Gastroesophageal sphincter (tissue), 4 donors: ENCODE measurements at regions not wholly inside any gene's neighbourhood (a gene's known extent, or its start where the extent isn't known, plus 50 kb on each side); places are given as distances from the start of the nearest gene placed in this dataset.

Source experiments
- ATAC-seq: fragments of 150-250 bp; one replicate; pipeline ENCODE4 v1.9.1; 2016; ENCODE audit warnings: mild to moderate bottlenecking, moderate library complexity
- H3K27ac ChIP-seq, 4 donors: fragments of 200-600 bp; sonication (generic) in 3 of 4; 1 replicate in 3 of 4; 2 replicates in 1 of 4; pipeline ENCODE4 v1.5.1; 2016 to 2019
- H3K27me3 ChIP-seq: fragments of 200-600 bp; sonication (generic); one replicate; pipeline ENCODE4 v1.5.1; 2019
- H3K36me3 ChIP-seq, 2 donors: fragments of 200-600 bp; sonication (generic); one replicate each; pipeline ENCODE4 v1.5.1; 2019; ENCODE audit warnings: control low read depth in 1 of 2
- H3K4me1 ChIP-seq, 3 donors: fragments of 200-600 bp; sonication (generic); 1 replicate in 2 of 3; 2 replicates in 1 of 3; pipeline ENCODE4 v1.5.1; 2016 to 2019; ENCODE audit warnings: control low read depth in 2 of 3
- H3K4me3 ChIP-seq, 2 donors: fragments of 200-600 bp; sonication (generic); one replicate each; pipeline ENCODE4 v1.5.1; 2019; ENCODE audit warnings: mild to moderate bottlenecking in 1 of 2, moderate library complexity in 1 of 2
- H3K9me3 ChIP-seq, 3 donors: fragments of 200-600 bp; sonication (generic); one replicate each; pipeline ENCODE4 v1.5.1; 2017 to 2019; ENCODE audit warnings: control low read depth in 2 of 3
- EP300 ChIP-seq: sonication (generic); formaldehyde crosslinking; IDR thresholded peaks from one replicate; pipeline ENCODE4 v1.6.1; 2017; ENCODE audit warnings: antibody characterized with exemption, mild to moderate bottlenecking
- POLR2A ChIP-seq, 2 donors: fragments of 450-650 bp; IDR thresholded peaks; one replicate each; pipeline ENCODE4 v1.6.1; 2017; ENCODE audit warnings: antibody characterized with exemption in 2 of 2, mild to moderate bottlenecking in 2 of 2, moderate library complexity in 1 of 2
- POLR2AphosphoS5 ChIP-seq: sonication (generic); formaldehyde crosslinking; IDR thresholded peaks from one replicate; pipeline ENCODE4 v1.6.1; 2017; ENCODE audit warnings: antibody characterized with exemption
- WGBS, 2 donors: methylation state at CpG; one replicate each; pipeline ENCODE4 v1.1.5; 2018; ENCODE audit warnings: low coverage in 1 of 2; 5-methylcytosine and 5-hydroxymethylcytosine counted together
- TF ChIP-seq, protein P1 (sequence below), 4 experiments: fragments of 200-600 bp in 2 of 4; fragments of 450-650 bp in 2 of 4; sonication (generic) in 1 of 4; IDR thresholded peaks; one replicate each; pipeline ENCODE4 v1.5.1; 2017 to 2019; ENCODE audit warnings: antibody characterized with exemption in 4 of 4, mild to moderate bottlenecking in 2 of 4, moderate library complexity in 2 of 4

- 88 to 100% methylated on average over 2 of the region's 2 CpGs for WGBS, 2 donors
- H3K4me3 ChIP-seq = no peak overlapping the region
- TF ChIP-seq POLR2AphosphoS5 (no peak), POLR2A (IDR thresholded peaks at IDR 0.05) (no peak), EP300 (no peak)
- TF ChIP-seq, protein P1, sequence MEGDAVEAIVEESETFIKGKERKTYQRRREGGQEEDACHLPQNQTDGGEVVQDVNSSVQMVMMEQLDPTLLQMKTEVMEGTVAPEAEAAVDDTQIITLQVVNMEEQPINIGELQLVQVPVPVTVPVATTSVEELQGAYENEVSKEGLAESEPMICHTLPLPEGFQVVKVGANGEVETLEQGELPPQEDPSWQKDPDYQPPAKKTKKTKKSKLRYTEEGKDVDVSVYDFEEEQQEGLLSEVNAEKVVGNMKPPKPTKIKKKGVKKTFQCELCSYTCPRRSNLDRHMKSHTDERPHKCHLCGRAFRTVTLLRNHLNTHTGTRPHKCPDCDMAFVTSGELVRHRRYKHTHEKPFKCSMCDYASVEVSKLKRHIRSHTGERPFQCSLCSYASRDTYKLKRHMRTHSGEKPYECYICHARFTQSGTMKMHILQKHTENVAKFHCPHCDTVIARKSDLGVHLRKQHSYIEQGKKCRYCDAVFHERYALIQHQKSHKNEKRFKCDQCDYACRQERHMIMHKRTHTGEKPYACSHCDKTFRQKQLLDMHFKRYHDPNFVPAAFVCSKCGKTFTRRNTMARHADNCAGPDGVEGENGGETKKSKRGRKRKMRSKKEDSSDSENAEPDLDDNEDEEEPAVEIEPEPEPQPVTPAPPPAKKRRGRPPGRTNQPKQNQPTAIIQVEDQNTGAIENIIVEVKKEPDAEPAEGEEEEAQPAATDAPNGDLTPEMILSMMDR (IDR thresholded peaks at IDR 0.05) = no peak
- no peaks in the 10 kb centered on the region for H3K9me3 ChIP-seq
- H3K27me3 ChIP-seq = no peaks in the 10 kb centered on the region
- no peaks in the 10 kb centered on the region for H3K36me3 ChIP-seq
- no peak overlapping the region for H3K27ac ChIP-seq
- no peaks in the 10 kb centered on the region for H3K4me1 ChIP-seq
- no peak for ATAC-seq
Measured at GRCh38 chr2:21346984-21347383, 223.2 kb downstream of the TDRD15 start.

DNA sequence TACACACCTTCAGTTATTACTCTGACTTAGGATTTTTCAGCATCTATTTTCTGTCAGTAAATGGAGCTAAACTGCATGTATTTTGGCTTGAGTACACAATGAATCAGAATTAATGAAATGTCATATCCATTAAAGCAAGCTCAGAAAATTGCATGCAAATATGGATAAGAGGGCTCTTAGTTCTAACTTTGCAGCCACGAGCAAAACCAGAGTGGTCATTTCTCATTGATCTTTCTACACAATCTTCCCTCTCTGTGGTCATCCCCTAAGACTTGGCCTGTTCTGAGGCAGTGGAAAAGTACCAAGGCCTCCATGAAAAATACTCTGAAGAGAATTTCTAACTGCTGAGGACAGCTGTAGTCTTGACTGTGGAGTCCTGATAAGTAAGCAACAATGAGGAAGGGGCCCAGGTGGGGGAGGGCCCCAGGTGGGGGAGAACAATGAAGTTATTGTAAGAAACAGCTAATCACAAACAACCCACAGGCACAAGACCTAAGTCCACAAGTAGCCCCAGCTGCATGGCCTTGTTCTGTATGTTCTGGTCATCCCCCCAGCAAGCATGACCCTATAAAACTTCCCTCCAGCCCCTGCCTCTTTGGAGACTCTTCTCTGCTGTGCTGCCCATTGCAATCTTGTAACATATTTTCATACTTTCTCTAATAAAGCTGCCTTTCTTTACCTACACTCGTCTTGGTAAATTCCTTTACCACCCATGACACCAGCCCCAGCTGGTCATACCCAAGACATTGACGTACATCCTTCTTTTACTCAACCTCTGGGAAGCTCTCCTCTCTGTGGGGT is 230.3 kb downstream of the TDRD15 start:
- no peaks in the 10 kb centered on the region for H3K36me3 ChIP-seq
- no peak overlapping the region for H3K27ac ChIP-seq
- H3K4me3 ChIP-seq = no peak overlapping the region
- no peak for TF ChIP-seq POLR2AphosphoS5
- TF ChIP-seq POLR2A (IDR thresholded peaks at IDR 0.05) = no peak
- TF ChIP-seq, protein P1 (IDR thresholded peaks at IDR 0.05) = no peak
- TF ChIP-seq EP300 = no peak
- ATAC-seq = no peak
- H3K4me1 ChIP-seq = no peaks in the 10 kb centered on the region
- H3K27me3 ChIP-seq = no peaks in the 10 kb centered on the region
- WGBS, 2 donors = 56 to 57% methylated on average over 1 to 3 of the region's 3 CpGs
- H3K9me3 ChIP-seq = no peaks in the 10 kb centered on the region

DNA sequence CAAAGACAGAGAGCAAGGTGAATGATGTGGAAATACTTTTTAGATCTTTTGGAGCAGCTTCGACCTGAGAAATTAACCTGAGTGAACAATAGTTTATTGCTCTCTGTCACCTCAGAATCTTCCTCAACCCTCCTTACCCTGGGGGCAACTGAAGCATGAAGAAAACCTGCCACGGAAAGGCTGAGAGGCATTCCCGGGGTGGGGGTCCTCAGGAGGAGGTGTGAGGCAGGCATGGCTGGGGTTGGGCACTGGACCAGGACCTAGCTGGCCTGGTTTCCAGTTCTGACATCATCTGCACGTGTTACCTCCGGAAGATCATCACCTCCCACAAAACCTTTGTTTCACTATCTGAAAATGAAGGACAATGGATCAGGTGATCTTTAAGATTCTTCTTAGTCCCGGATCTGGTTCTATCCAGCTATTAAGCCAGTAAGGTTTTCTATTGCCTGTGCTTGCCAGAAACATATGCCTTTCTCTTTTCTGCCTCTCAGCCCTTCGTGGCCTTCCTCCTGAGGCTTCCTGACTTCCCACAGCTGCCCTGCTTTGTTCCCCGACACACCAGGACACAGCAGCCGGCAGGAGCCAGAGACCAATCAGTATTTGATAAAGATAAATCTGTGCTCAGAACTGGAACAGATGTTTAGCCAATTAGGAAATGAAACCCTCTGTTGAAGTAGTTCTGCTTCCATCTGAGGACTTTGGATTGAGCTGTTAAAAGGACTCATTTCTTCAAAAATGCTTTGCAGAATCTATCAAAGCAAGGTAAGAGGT is 232.5 kb downstream of the TDRD15 start:
- no peak for ATAC-seq
- TF ChIP-seq, protein P1 (IDR thresholded peaks at IDR 0.05) = no peak

DNA sequence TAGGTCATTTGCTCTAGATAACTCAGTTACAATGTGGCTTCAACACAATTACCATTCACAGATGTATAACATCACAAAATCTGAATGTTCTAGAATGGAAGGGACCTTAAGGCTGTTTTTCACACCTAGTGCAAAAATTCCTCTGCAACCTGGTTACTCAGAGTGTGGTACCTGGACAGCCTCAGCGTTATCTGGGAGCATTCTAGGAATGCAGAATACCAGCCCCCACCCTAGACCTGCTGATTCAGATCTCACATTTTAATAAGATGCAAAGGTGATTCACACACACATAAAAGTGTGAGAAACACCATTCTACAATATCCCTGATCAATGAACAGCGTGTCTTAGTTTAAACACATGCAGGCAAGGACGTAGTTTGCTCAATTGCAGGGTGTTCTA is 233.1 kb downstream of the TDRD15 start:
- Histone ChIP-seq H3K27ac (no peak overlapping the region), H3K27me3 (no peaks in the 10 kb centered on the region), H3K4me3 (no peak overlapping the region), H3K36me3 (no peaks in the 10 kb centered on the region), H3K9me3 (no peaks in the 10 kb centered on the region), H3K4me1 (no peaks in the 10 kb centered on the region)
- TF ChIP-seq, protein P1 (IDR thresholded peaks at IDR 0.05) = no peak
- TF ChIP-seq EP300 (no peak), POLR2A (IDR thresholded peaks at IDR 0.05) (no peak), POLR2AphosphoS5 (no peak)
- ATAC-seq = no peak
- WGBS, 2 donors = 83 to 85% methylated on average over 3 of the region's 3 CpGs

More for the DNA sequence above, 232.5 kb downstream of the TDRD15 start:
- 36% methylated on average over 5 to 7 of the region's 9 CpGs for WGBS, 2 donors
- no peak overlapping the region for H3K4me3 ChIP-seq
- H3K27ac ChIP-seq = no peak overlapping the region
- H3K36me3 ChIP-seq = no peaks in the 10 kb centered on the region
- no peaks in the 10 kb centered on the region for H3K4me1 ChIP-seq
- no peaks in the 10 kb centered on the region for H3K9me3 ChIP-seq
- H3K27me3 ChIP-seq = no peaks in the 10 kb centered on the region

GRCh38 chr2:21358976-21359375 is 235.2 kb downstream of the TDRD15 start:
- no peak for ATAC-seq
- no peaks in the 10 kb centered on the region for H3K4me1 ChIP-seq
- WGBS, 2 donors = 75 to 81% methylated on average over 2 of the region's 2 CpGs
- H3K4me3 ChIP-seq = no peak overlapping the region
- no peak overlapping the region for H3K27ac ChIP-seq
- H3K9me3 ChIP-seq = no peaks in the 10 kb centered on the region
- H3K27me3 ChIP-seq = no peaks in the 10 kb centered on the region
- TF ChIP-seq EP300 (no peak), POLR2A (IDR thresholded peaks at IDR 0.05) (no peak), POLR2AphosphoS5 (no peak)
- TF ChIP-seq, protein P1 (IDR thresholded peaks at IDR 0.05) = no peak
- no peaks in the 10 kb centered on the region for H3K36me3 ChIP-seq
